Transverse colon (tissue), 4 donors: ENCODE measurements at regions not wholly inside any gene's neighbourhood (a gene's known extent, or its start where the extent isn't known, plus 50 kb on each side); places are given as distances from the start of the nearest gene placed in this dataset.

Experiments
- CTCF ChIP-seq, 5 experiments: fragments of 200-600 bp in 3 of 5; fragments of 450-650 bp in 2 of 5; sonication (generic) in 3 of 5; IDR thresholded peaks; 1 replicate in 2 of 5; 2 replicates in 3 of 5; pipeline ENCODE4 v1.5.1; 2016 to 2017; ENCODE audit warnings: antibody characterized with exemption in 5 of 5, inconsistent platforms in 3 of 5, mild to moderate bottlenecking in 2 of 5, moderate library complexity in 1 of 5
- EP300 ChIP-seq: sonication (generic); formaldehyde crosslinking; IDR thresholded peaks from one replicate; pipeline ENCODE4 v1.6.1; 2017; ENCODE audit warnings: antibody characterized with exemption, low read depth
- POLR2A ChIP-seq: fragments of 450-650 bp; IDR thresholded peaks from one replicate; pipeline ENCODE4 v1.6.1; 2016; ENCODE audit warnings: antibody characterized with exemption, mild to moderate bottlenecking, moderate library complexity
- POLR2AphosphoS5 ChIP-seq, 3 donors: sonication (generic); formaldehyde crosslinking; IDR thresholded peaks; one replicate each; pipeline ENCODE4 v1.6.1; 2016; ENCODE audit warnings: antibody characterized with exemption in 3 of 3

GRCh38 chr7:156203923-156204322 lies 391.7 kb upstream of the SHH start:
- no peak for TF ChIP-seq POLR2A
- no peak for TF ChIP-seq CTCF (IDR thresholded peaks at IDR 0.05)
- TF ChIP-seq POLR2AphosphoS5 (IDR thresholded peaks at IDR 0.05): no peak
- no peak for TF ChIP-seq EP300
